ENCODE measurements at regions not wholly inside any gene's neighbourhood (a gene's known extent, or its start where the extent isn't known, plus 50 kb on each side); places are given as distances from the start of the nearest gene placed in this dataset.

DNA sequence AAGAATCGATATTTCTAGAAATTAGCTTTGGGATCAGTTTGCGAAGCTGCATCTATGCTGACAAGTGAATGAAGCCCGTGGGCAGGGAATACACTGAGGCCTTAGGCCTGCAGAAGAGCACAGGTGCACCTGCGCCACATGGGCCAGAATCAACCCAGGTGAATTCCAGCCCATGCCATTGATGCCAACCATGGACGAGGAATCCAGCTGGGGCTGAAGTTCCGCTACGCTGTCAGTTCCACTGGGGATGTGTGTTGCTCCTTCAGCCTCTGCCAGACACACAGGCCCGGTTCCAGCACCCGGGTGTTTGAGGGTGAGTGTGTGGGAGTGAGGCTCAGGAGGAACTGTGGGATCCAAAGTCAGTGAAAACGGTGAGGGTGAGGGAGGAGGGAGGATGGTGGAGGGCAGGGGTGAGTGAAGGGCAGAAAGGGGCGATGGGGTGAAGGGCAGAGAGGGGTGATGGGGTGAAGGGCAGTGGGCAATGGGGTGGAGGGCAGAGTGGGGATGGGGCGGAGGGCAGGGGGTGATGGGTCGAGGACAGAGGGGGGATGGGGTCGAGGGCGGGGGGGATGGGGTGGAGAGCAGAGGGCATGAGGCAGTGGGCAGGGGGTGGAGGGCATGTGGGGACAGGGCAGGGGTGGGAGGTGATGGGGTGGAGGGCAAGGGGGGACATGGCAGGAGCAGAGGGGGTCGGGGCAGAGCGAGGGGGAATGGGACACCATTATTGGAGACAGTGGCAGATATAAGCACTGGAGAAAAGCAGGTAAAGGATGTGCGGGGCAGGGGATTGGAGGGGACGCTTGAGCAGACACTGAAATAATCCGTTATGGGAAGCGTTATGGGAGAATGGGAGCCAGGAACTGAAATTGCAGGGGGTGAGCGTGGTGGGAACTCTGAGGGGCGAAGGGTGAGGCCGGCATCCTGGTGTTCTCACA lies 931.6 kb downstream of the BRD1 start:
- DNase-seq (ENCODE audit: low read depth in 1 of 2, low spot score in 1 of 2), result no peak
- H3K27ac ChIP-seq (replicated peaks), result no peak overlapping the region
- H3K4me3 ChIP-seq (replicated peaks; ENCODE audit: insufficient read depth, low read length), result no peak overlapping the region
- no peaks in the 10 kb centered on the region for H3K27me3 ChIP-seq (ENCODE audit: insufficient read depth, poor library complexity, severe bottlenecking)
- TF ChIP-seq POLR2AphosphoS5 (IDR thresholded peaks at IDR 0.05; ENCODE audit: low read depth) (no peak), GABPA (IDR thresholded peaks at IDR 0.05; ENCODE audit: low read depth) (no peak), SPI1 (IDR thresholded peaks at IDR 0.05; ENCODE audit: borderline replicate concordance, low read depth) (no peak)

DNA sequence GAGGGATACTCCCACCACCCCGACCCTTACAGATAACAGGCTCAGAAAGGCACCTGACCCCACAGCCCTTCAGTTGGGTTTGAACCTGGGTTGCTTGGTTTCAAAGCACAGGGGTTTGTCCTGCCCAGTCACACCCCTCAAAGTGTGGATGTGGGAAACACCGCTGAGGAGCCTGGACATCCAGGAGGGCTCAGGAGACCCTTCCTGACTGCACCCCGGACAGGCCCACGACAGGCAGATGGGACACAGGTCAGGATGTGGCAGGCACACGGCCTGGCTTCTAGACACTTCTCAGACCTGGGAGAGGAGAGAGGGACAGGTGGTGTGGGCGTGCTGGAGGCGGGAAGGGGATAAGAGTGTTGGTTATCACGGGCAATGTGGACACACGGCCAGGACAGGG lies 932.3 kb downstream of the BRD1 start:
- no peak for DNase-seq (ENCODE audit: low read depth in 1 of 2, low spot score in 1 of 2)
- TF ChIP-seq GABPA (IDR thresholded peaks at IDR 0.05; ENCODE audit: low read depth), result no peak
- TF ChIP-seq, protein P1, sequence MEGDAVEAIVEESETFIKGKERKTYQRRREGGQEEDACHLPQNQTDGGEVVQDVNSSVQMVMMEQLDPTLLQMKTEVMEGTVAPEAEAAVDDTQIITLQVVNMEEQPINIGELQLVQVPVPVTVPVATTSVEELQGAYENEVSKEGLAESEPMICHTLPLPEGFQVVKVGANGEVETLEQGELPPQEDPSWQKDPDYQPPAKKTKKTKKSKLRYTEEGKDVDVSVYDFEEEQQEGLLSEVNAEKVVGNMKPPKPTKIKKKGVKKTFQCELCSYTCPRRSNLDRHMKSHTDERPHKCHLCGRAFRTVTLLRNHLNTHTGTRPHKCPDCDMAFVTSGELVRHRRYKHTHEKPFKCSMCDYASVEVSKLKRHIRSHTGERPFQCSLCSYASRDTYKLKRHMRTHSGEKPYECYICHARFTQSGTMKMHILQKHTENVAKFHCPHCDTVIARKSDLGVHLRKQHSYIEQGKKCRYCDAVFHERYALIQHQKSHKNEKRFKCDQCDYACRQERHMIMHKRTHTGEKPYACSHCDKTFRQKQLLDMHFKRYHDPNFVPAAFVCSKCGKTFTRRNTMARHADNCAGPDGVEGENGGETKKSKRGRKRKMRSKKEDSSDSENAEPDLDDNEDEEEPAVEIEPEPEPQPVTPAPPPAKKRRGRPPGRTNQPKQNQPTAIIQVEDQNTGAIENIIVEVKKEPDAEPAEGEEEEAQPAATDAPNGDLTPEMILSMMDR (IDR thresholded peaks at IDR 0.05; ENCODE audit: insufficient read depth, low read length), result no peak
- TF ChIP-seq POLR2AphosphoS5 (IDR thresholded peaks at IDR 0.05; ENCODE audit: low read depth), result no peak
- no peak for TF ChIP-seq SPI1 (IDR thresholded peaks at IDR 0.05; ENCODE audit: borderline replicate concordance, low read depth)
- TF ChIP-seq, protein P2, sequence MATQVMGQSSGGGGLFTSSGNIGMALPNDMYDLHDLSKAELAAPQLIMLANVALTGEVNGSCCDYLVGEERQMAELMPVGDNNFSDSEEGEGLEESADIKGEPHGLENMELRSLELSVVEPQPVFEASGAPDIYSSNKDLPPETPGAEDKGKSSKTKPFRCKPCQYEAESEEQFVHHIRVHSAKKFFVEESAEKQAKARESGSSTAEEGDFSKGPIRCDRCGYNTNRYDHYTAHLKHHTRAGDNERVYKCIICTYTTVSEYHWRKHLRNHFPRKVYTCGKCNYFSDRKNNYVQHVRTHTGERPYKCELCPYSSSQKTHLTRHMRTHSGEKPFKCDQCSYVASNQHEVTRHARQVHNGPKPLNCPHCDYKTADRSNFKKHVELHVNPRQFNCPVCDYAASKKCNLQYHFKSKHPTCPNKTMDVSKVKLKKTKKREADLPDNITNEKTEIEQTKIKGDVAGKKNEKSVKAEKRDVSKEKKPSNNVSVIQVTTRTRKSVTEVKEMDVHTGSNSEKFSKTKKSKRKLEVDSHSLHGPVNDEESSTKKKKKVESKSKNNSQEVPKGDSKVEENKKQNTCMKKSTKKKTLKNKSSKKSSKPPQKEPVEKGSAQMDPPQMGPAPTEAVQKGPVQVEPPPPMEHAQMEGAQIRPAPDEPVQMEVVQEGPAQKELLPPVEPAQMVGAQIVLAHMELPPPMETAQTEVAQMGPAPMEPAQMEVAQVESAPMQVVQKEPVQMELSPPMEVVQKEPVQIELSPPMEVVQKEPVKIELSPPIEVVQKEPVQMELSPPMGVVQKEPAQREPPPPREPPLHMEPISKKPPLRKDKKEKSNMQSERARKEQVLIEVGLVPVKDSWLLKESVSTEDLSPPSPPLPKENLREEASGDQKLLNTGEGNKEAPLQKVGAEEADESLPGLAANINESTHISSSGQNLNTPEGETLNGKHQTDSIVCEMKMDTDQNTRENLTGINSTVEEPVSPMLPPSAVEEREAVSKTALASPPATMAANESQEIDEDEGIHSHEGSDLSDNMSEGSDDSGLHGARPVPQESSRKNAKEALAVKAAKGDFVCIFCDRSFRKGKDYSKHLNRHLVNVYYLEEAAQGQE (IDR thresholded peaks at IDR 0.05; ENCODE audit: insufficient replicate concordance, low read depth), result no peak
- no peaks in the 10 kb centered on the region for H3K27me3 ChIP-seq (ENCODE audit: insufficient read depth, poor library complexity, severe bottlenecking)
- no peak overlapping the region for H3K4me3 ChIP-seq (replicated peaks; ENCODE audit: insufficient read depth, low read length)
- no peak overlapping the region for H3K27ac ChIP-seq (replicated peaks)

DNA sequence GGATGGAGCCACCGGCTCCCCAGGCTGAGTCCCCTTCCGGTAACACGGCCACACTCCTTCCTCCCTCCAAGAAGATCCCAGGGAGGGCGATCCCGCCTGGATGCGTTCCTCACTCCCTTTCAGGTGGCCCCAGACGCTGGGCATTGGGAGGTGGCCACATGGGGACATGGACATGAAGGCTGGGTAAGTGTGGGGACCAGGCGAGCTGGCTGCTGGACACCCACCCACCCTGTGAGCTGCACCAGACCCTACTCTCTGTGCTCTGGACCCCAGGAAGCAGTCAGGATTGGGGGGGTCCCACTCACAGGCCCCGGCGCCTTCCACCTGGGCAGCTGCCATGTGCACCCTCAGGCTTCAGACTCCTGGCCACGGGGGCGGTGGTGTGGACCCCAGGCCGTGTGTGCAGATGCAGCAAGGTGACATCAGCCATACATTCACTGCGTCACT lies 932.8 kb downstream of the BRD1 start:
- Histone ChIP-seq H3K27ac (replicated peaks) (no peak overlapping the region), H3K27me3 (ENCODE audit: insufficient read depth, poor library complexity, severe bottlenecking) (no peaks in the 10 kb centered on the region), H3K4me3 (replicated peaks; ENCODE audit: insufficient read depth, low read length) (no peak overlapping the region)
- no peak for DNase-seq (ENCODE audit: low read depth in 1 of 2, low spot score in 1 of 2)
- TF ChIP-seq SPI1 (IDR thresholded peaks at IDR 0.05; ENCODE audit: borderline replicate concordance, low read depth) (no peak), POLR2AphosphoS5 (IDR thresholded peaks at IDR 0.05; ENCODE audit: low read depth) (no peak), GABPA (IDR thresholded peaks at IDR 0.05; ENCODE audit: low read depth) (no peak)
- TF ChIP-seq, protein P2 (IDR thresholded peaks at IDR 0.05; ENCODE audit: insufficient replicate concordance, low read depth), result no peak
- TF ChIP-seq, protein P1 (IDR thresholded peaks at IDR 0.05; ENCODE audit: insufficient read depth, low read length), result no peak

DNA sequence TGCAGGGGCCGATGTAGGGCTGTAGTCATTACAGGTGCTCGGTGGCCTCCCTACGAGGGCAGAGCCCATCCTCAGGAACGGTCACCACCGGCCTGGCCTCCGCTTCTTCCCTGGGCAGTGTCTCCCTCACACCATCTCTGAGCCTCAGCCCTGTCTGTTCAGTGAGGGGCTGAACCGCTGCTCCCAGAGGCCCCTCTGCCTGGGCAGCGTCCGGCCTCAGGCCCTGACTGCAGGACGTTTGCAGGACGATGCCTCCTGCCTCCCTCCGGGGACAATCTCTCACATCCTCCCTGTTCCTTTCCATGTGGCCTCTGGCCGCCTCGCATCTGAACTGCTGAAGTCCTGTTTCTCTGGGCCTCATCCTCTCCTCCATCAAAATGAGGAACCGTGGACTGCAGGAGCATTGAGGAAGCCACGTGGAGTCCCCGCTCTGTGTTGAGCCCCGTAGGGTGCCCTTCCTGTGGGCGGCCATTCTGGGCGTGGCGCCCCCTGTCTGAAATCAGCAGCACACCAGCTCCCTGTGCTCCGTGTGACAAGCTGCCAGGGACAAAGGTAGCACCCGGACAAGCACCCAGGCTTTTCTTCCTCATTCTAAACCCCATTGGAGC lies 933.5 kb downstream of the BRD1 start:
- no peak overlapping the region for H3K27ac ChIP-seq (replicated peaks)
- TF ChIP-seq, protein P2 (IDR thresholded peaks at IDR 0.05; ENCODE audit: insufficient replicate concordance, low read depth), result no peak
- TF ChIP-seq SPI1 (IDR thresholded peaks at IDR 0.05; ENCODE audit: borderline replicate concordance, low read depth), result peak; percentile 34; the same call in 1 of the 2 replicates
- H3K4me3 ChIP-seq (replicated peaks; ENCODE audit: insufficient read depth, low read length), result no peak overlapping the region
- no peaks in the 10 kb centered on the region for H3K27me3 ChIP-seq (ENCODE audit: insufficient read depth, poor library complexity, severe bottlenecking)
- peak in 1 of 2 experiments; percentile 21 for DNase-seq (ENCODE audit: low read depth in 1 of 2, low spot score in 1 of 2)

Measured in HL-60 (cell line).